ENCODE measurements at regions not wholly inside any gene's neighbourhood (a gene's known extent, or its start where the extent isn't known, plus 50 kb on each side); places are given as distances from the start of the nearest gene placed in this dataset.

DNA sequence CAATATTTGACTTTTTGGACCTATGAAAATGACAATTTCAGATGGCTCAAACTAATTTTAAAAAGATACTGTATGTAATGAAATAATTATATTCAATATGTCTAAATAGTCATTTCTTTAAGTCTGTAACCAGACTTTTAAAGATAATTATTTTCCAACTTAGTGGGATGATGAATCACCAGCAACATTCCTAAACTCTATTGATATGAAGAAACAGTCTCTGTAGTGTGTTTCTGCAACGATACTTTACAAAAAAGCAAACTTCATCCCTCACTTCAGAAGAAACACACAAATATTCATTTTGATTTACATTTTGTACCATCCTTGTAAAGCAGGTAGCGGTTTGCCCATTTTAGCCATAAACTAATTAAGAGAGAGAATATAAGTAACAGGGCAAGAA is 417.4 kb downstream of the EFNB2 start:
- TF ChIP-seq TAF1 (IDR thresholded peaks at IDR 0.05; ENCODE audit: low read depth, low read length) (no peak), BACH1 (IDR thresholded peaks at IDR 0.05; ENCODE audit: low read length) (no peak), JUN (IDR thresholded peaks at IDR 0.05; ENCODE audit: low read depth, low read length) (no peak), MAX (IDR thresholded peaks at IDR 0.05) (no peak), EP300 (IDR thresholded peaks at IDR 0.05; ENCODE audit: borderline replicate concordance in 1 of 2, low read depth in 2 of 2, low read length in 2 of 2) (no peak), EZH2 (IDR thresholded peaks at IDR 0.05; ENCODE audit: low read depth, low read length, severe bottlenecking) (no peak), CTCF (IDR thresholded peaks at IDR 0.05; ENCODE audit: control extremely low read depth in 1 of 3, insufficient read depth in 1 of 3, low read depth in 1 of 3, low read length in 3 of 3) (no peak), POLR2A (IDR thresholded peaks at IDR 0.05; ENCODE audit: control extremely low read depth in 1 of 2, low read depth in 2 of 2, low read length in 2 of 2) (no peak), GABPA (IDR thresholded peaks at IDR 0.05; ENCODE audit: borderline replicate concordance, insufficient read depth, low read length) (no peak)
